RWPE2 (cell line): ENCODE measurements at regions not wholly inside any gene's neighbourhood (a gene's known extent, or its start where the extent isn't known, plus 50 kb on each side); places are given as distances from the start of the nearest gene placed in this dataset.
A peak's percentile ranks its signal among the peaks of the same experiment; 100 is the strongest.

ENCODE experiments used
- ATAC-seq: fragments of 200-7000 bp; cut with Tn5 transposase; 3 replicates; pipeline ENCODE4 v1.9.1; 2021; ENCODE audit warnings: low read depth
- DNase-seq: peaks from one replicate; pipeline ENCODE4 v3.0.0-alpha.2; 2020; ENCODE audit warnings: low spot score
- H3K27ac ChIP-seq: fragments of 450-650 bp; 2 replicates; pipeline ENCODE4 v1.5.1; 2017; ENCODE audit warnings: mild to moderate bottlenecking; ENCODE audit not compliant: poor library complexity, severe bottlenecking
- H3K27me3 ChIP-seq: fragments of 250-450 bp; sonication (Bioruptor Pico); 2 replicates; pipeline ENCODE4 v1.5.1; 2021; ENCODE audit warnings: mild to moderate bottlenecking, moderate library complexity; ENCODE audit not compliant: insufficient read depth, poor library complexity, severe bottlenecking
- H3K36me3 ChIP-seq: fragments of 250-450 bp; sonication (Bioruptor Pico); 2 replicates; pipeline ENCODE4 v1.5.1; 2020; ENCODE audit warnings: low read depth, mild to moderate bottlenecking, moderate library complexity
- H3K4me1 ChIP-seq: fragments of 250-450 bp; sonication (Bioruptor Pico); 2 replicates; pipeline ENCODE4 v1.5.1; 2021; ENCODE audit warnings: mild to moderate bottlenecking, moderate library complexity; ENCODE audit not compliant: insufficient read depth, poor library complexity, severe bottlenecking
- H3K4me3 ChIP-seq: fragments of 250-450 bp; sonication (Bioruptor Pico); 2 replicates; pipeline ENCODE4 v1.5.1; 2021; ENCODE audit warnings: mild to moderate bottlenecking, moderate library complexity; ENCODE audit not compliant: severe bottlenecking
- H3K9me3 ChIP-seq: fragments of 250-450 bp; sonication (Bioruptor Pico); 2 replicates; pipeline ENCODE4 v1.5.1; 2021; ENCODE audit warnings: mild to moderate bottlenecking, moderate library complexity; ENCODE audit not compliant: severe bottlenecking
- TF ChIP-seq, protein P1 (sequence below): fragments of 450-650 bp; IDR thresholded peaks from one replicate; pipeline ENCODE4 v1.5.1; 2017; ENCODE audit warnings: mild to moderate bottlenecking, moderate library complexity; ENCODE audit not compliant: poor library complexity, severe bottlenecking

- no peak overlapping the region for H3K4me3 ChIP-seq
- no peak overlapping the region for H3K27ac ChIP-seq
- no peaks in the 10 kb centered on the region for H3K27me3 ChIP-seq
- no peak for ATAC-seq
- H3K4me1 ChIP-seq, result no peaks in the 10 kb centered on the region
- no peak for DNase-seq
- TF ChIP-seq, protein P1, sequence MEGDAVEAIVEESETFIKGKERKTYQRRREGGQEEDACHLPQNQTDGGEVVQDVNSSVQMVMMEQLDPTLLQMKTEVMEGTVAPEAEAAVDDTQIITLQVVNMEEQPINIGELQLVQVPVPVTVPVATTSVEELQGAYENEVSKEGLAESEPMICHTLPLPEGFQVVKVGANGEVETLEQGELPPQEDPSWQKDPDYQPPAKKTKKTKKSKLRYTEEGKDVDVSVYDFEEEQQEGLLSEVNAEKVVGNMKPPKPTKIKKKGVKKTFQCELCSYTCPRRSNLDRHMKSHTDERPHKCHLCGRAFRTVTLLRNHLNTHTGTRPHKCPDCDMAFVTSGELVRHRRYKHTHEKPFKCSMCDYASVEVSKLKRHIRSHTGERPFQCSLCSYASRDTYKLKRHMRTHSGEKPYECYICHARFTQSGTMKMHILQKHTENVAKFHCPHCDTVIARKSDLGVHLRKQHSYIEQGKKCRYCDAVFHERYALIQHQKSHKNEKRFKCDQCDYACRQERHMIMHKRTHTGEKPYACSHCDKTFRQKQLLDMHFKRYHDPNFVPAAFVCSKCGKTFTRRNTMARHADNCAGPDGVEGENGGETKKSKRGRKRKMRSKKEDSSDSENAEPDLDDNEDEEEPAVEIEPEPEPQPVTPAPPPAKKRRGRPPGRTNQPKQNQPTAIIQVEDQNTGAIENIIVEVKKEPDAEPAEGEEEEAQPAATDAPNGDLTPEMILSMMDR, result no peak
- H3K9me3 ChIP-seq, result no peaks in the 10 kb centered on the region
- no peaks in the 10 kb centered on the region; the same call in 1 of the 2 replicates for H3K36me3 ChIP-seq
Measured at GRCh38 chr2:217199255-217199630, 339.4 kb upstream of the TNP1 start.

DNA sequence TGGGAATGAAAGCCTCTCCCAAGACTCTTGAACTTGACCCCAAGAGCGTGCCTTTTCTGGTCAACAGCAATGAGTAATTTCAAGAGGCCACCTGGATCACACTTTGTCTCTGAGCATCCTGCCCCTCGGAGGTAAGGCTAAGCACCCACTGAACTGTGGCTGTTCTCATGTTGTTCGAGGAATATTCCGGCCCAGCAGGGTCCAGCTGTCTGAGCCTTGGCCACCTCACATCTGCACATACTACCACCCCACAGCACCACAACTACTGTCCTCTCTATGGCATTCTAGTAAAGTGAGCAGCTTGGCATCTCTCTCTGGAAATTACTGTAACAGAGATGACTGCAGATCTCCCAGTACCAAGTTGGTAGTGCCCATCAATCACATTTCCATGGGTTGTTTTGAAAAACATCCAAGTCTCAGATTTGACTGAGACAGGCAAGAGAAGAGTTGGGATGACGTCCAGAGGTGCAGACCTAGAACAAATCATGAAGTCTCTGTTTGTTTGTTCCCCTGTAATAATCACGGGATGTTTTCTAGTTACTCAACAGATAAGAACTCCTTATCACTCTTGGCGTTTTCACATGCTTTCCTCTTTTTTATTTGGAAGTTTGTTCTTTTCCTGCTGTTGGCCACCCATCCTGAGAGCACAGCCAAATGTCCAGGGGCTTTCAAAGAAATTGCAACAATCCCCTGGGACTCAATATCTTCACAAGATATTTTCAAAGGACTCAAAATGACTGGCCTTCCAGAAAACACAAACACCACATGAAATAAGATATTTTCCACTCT is 336.0 kb upstream of the TNP1 start:
- no peak for DNase-seq
- no peaks in the 10 kb centered on the region; the same call in 1 of the 2 replicates for H3K36me3 ChIP-seq
- no peak overlapping the region for H3K27ac ChIP-seq
- no peaks in the 10 kb centered on the region for H3K9me3 ChIP-seq
- TF ChIP-seq, protein P1, result no peak
- H3K27me3 ChIP-seq, result no peaks in the 10 kb centered on the region
- ATAC-seq, result no peak
- no peak overlapping the region for H3K4me3 ChIP-seq
- peaks cover 12% of the 10 kb centered on the region for H3K4me1 ChIP-seq

GRCh38 chr2:217195016-217195415 is 335.2 kb upstream of the TNP1 start:
- H3K9me3 ChIP-seq, result no peaks in the 10 kb centered on the region
- H3K27me3 ChIP-seq, result no peaks in the 10 kb centered on the region
- H3K27ac ChIP-seq, result no peak overlapping the region
- TF ChIP-seq, protein P1, result no peak
- DNase-seq (no peak), ATAC-seq (no peak)
- H3K36me3 ChIP-seq, result no peaks in the 10 kb centered on the region
- H3K4me3 ChIP-seq, result no peak overlapping the region
- peaks cover 12% of the 10 kb centered on the region for H3K4me1 ChIP-seq

DNA sequence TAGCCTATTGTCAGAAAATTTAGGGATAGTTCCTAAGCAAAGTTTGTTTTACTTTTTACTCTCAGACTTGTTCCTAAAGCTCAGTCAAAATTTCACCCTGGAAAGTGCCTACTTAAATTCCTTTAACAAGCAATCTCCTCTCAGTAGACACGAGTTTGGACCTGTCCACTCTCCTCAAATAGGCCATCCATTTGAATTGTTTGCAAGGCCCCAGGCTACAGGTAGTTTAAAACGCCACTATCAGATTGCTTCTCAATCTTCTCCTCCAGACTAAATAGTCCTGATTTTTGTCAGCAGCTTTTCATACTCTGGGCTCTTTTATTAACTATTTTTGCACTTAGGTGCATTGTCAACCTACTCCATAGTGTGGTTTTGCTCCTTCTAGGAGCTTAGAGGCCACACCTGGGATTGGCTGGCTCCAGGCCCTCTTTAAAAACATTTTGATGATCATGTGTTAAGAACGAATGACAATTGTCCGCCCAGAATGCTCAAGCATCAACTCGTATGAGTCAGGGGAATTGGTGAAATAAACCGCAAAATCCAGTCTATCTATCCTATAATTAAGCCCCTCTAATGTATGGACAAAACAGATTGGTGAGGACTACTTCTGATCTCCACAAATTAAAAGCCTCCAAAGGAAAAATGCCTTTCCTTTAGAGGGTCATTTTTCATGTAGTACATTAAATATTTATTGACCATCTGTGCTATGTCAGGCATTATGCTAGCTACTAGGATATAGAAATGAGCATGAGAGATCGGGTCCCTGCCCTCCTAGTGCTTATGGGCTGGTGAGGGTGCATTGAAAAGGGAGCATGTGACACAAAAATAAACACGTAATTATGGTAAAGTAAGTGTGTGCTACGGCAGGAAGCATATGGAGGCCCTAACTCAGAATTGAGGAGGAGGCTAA is 333.8 kb upstream of the TNP1 start:
- TF ChIP-seq, protein P1, result no peak
- H3K4me3 ChIP-seq, result no peak overlapping the region
- peaks cover 12% of the 10 kb centered on the region for H3K4me1 ChIP-seq
- ATAC-seq (peak; percentile 62), DNase-seq (no peak)
- no peaks in the 10 kb centered on the region for H3K9me3 ChIP-seq
- H3K36me3 ChIP-seq, result no peaks in the 10 kb centered on the region
- no peak overlapping the region for H3K27ac ChIP-seq
- H3K27me3 ChIP-seq, result no peaks in the 10 kb centered on the region
